GM10248 (cell line): ENCODE measurements at regions not wholly inside any gene's neighbourhood (a gene's known extent, or its start where the extent isn't known, plus 50 kb on each side); places are given as distances from the start of the nearest gene placed in this dataset.

Experiments used
- CTCF ChIA-PET: fragments of 300-600 bp; sonication (Branson Sonifier 250); formaldehyde crosslinking; extraction: SDS; loops from one replicate; lab custom pipeline; 2021; ENCODE audit warnings: antibody characterized with exemption; lab: Yijun Ruan, JAX
- POLR2A ChIA-PET: fragments of 350-650 bp; sonication (Branson Sonifier 250); formaldehyde crosslinking; extraction: SDS; loops from one replicate; lab custom pipeline; 2020; ENCODE audit warnings: antibody characterized with exemption; lab: Yijun Ruan, JAX
- DNase-seq: peaks from one replicate; pipeline ENCODE4 v3.0.0; 2012; ENCODE audit errors: extremely low spot score
- CTCF ChIP-seq: IDR thresholded peaks from 2 replicates; pipeline ENCODE4 v1.5.1; 2012; ENCODE audit warnings: mild to moderate bottlenecking, low read depth; ENCODE audit errors: extremely low read depth, missing control alignments, control extremely low read depth

- CTCF ChIA-PET = no interaction called here
- DNase-seq = no peak
- TF ChIP-seq CTCF = no peak
- POLR2A ChIA-PET = no interaction called here
Measured at GRCh38 chr2:67054728-67055127, 342.4 kb upstream of the ETAA1 start.

GRCh38 chr2:67055387-67056304 is 341.5 kb upstream of the ETAA1 start:
- TF ChIP-seq CTCF = no peak
- DNase-seq = no peak
- ChIA-PET CTCF (no interaction called here), POLR2A (interaction anchor here (0.6 kb wide), 1 partner anchor 13 kb away, joined by 3 read pairs; no protein-coding TSS in a partner anchor)

GRCh38 chr2:67057123-67057522 is 340.0 kb upstream of the ETAA1 start:
- CTCF ChIA-PET = no interaction called here
- TF ChIP-seq CTCF = no peak
- POLR2A ChIA-PET = no interaction called here
- no peak for DNase-seq

GRCh38 chr2:67057901-67058703 is 339.0 kb upstream of the ETAA1 start:
- ChIA-PET POLR2A (no interaction called here), CTCF (no interaction called here)
- no peak for TF ChIP-seq CTCF
- no peak for DNase-seq

GRCh38 chr2:67065046-67065445 is 332.1 kb upstream of the ETAA1 start:
- TF ChIP-seq CTCF = no peak
- no peak for DNase-seq
- CTCF ChIA-PET = no interaction called here
- POLR2A ChIA-PET = no interaction called here

GRCh38 chr2:67066782-67067181 is 330.4 kb upstream of the ETAA1 start:
- TF ChIP-seq CTCF = no peak
- ChIA-PET CTCF (no interaction called here), POLR2A (no interaction called here)
- no peak for DNase-seq
